ENCODE measurements at regions not wholly inside any gene's neighbourhood (a gene's known extent, or its start where the extent isn't known, plus 50 kb on each side); places are given as distances from the start of the nearest gene placed in this dataset.

DNA sequence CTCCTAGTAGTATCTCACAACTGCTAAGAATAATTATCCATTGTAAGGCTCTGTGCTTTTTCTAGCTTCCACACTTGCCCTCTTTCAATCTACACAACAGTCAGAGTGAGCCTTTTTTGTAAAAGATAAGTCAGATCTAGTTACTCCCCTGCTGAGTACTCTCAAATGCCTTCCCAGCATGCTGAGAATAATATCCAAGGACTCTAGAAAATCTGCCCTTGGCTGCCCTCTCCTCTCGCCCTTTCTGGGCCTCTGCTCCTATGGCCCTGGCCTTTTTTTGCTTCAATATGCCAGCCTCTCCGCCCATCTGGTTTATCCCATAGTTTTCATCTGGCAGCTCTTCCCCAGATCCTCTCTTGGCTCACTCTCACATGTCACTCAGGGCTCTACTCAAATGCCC lies 455.9 kb upstream of the UBE2E3 start:
- no peak for TF ChIP-seq ZNF510 (tag by site-specific recombination; IDR thresholded peaks at IDR 0.05; ENCODE audit: insufficient replicate concordance)
- TF ChIP-seq HOXA7 (CRISPR knock-in tag; IDR thresholded peaks at IDR 0.05; ENCODE audit: borderline replicate concordance) = no peak
- TF ChIP-seq ZNF624 (tag by site-specific recombination; IDR thresholded peaks at IDR 0.05) = no peak
- TF ChIP-seq ZNF561 (tag by site-specific recombination; IDR thresholded peaks at IDR 0.05; ENCODE audit: borderline replicate concordance) = no peak
- no peak for TF ChIP-seq ZNF426 (tag by site-specific recombination; IDR thresholded peaks at IDR 0.05)
- TF ChIP-seq ZNF239 (tag by site-specific recombination; IDR thresholded peaks at IDR 0.05) = no peak
- TF ChIP-seq ZNF2 (tag by site-specific recombination; IDR thresholded peaks at IDR 0.05) = no peak
- TF ChIP-seq, protein P1, sequence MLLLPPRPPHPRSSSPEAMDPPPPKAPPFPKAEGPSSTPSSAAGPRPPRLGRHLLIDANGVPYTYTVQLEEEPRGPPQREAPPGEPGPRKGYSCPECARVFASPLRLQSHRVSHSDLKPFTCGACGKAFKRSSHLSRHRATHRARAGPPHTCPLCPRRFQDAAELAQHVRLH (tag by site-specific recombination; IDR thresholded peaks at IDR 0.05) = no peak
- TF ChIP-seq, protein P2, sequence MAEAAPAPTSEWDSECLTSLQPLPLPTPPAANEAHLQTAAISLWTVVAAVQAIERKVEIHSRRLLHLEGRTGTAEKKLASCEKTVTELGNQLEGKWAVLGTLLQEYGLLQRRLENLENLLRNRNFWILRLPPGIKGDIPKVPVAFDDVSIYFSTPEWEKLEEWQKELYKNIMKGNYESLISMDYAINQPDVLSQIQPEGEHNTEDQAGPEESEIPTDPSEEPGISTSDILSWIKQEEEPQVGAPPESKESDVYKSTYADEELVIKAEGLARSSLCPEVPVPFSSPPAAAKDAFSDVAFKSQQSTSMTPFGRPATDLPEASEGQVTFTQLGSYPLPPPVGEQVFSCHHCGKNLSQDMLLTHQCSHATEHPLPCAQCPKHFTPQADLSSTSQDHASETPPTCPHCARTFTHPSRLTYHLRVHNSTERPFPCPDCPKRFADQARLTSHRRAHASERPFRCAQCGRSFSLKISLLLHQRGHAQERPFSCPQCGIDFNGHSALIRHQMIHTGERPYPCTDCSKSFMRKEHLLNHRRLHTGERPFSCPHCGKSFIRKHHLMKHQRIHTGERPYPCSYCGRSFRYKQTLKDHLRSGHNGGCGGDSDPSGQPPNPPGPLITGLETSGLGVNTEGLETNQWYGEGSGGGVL (tag by site-specific recombination; IDR thresholded peaks at IDR 0.05) = no peak
- TF ChIP-seq, protein P3, sequence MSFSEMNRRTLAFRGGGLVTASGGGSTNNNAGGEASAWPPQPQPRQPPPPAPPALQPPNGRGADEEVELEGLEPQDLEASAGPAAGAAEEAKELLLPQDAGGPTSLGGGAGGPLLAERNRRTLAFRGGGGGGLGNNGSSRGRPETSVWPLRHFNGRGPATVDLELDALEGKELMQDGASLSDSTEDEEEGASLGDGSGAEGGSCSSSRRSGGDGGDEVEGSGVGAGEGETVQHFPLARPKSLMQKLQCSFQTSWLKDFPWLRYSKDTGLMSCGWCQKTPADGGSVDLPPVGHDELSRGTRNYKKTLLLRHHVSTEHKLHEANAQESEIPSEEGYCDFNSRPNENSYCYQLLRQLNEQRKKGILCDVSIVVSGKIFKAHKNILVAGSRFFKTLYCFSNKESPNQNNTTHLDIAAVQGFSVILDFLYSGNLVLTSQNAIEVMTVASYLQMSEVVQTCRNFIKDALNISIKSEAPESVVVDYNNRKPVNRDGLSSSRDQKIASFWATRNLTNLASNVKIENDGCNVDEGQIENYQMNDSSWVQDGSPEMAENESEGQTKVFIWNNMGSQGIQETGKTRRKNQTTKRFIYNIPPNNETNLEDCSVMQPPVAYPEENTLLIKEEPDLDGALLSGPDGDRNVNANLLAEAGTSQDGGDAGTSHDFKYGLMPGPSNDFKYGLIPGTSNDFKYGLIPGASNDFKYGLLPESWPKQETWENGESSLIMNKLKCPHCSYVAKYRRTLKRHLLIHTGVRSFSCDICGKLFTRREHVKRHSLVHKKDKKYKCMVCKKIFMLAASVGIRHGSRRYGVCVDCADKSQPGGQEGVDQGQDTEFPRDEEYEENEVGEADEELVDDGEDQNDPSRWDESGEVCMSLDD (tag by site-specific recombination; IDR thresholded peaks at IDR 0.05) = no peak
